NCI-H2107 treated with DMSO at 0.1 percent for 48 hours (cell line): ENCODE measurements at regions not wholly inside any gene's neighbourhood (a gene's known extent, or its start where the extent isn't known, plus 50 kb on each side); places are given as distances from the start of the nearest gene placed in this dataset.
"Not testable (repeated sequence)": the region's sequence is repeated elsewhere in the genome, so short reads cannot be mapped to it uniquely, and the experiment has no call there.

Source experiments
- DNase-seq: peaks from one replicate; lab custom pipeline; 2025; ENCODE audit not compliant: unreplicated experiment; lab: John Stamatoyannopoulos, UW

- DNase-seq = no peak
These were observed 589.9 kb downstream of the DNAH5 start for GRCh38 chr5:13354611-13355010.

- no peak for DNase-seq
These were observed 593.7 kb downstream of the DNAH5 start for GRCh38 chr5:13350767-13351166.

GRCh38 chr5:13348568-13348967 is 595.9 kb downstream of the DNAH5 start:
- DNase-seq = no peak

- no peak for DNase-seq
These were observed 598.1 kb downstream of the DNAH5 start for GRCh38 chr5:13346401-13346800.

GRCh38 chr5:13339093-13339492 is 605.4 kb downstream of the DNAH5 start:
- DNase-seq = no peak

- not testable (repeated sequence) for DNase-seq
These were observed 609.5 kb downstream of the DNAH5 start for GRCh38 chr5:13335026-13335425.

- DNase-seq = no peak
These were observed 612.9 kb downstream of the DNAH5 start for GRCh38 chr5:13331585-13331984.

- no peak for DNase-seq
These were observed 616.2 kb downstream of the DNAH5 start for GRCh38 chr5:13328316-13328715.

GRCh38 chr5:13325765-13326164 is 618.7 kb downstream of the DNAH5 start:
- DNase-seq = no peak

GRCh38 chr5:13322769-13323168 is 621.7 kb downstream of the DNAH5 start:
- DNase-seq = no peak

- DNase-seq = no peak
These were observed 626.8 kb downstream of the DNAH5 start for GRCh38 chr5:13317654-13318053.

- no peak for DNase-seq
These were observed 628.3 kb downstream of the DNAH5 start for GRCh38 chr5:13316176-13316575.

- no peak for DNase-seq
These were observed 637.0 kb downstream of the DNAH5 start for GRCh38 chr5:13307480-13307879.

- no peak for DNase-seq
These were observed 641.0 kb downstream of the DNAH5 start for GRCh38 chr5:13303445-13303844.

- DNase-seq = no peak
These were observed 665.7 kb downstream of the DNAH5 start for GRCh38 chr5:13278811-13279210.

GRCh38 chr5:13278148-13278547 is 666.3 kb downstream of the DNAH5 start:
- DNase-seq = no peak

- DNase-seq = no peak
These were observed 668.3 kb downstream of the DNAH5 start for GRCh38 chr5:13276156-13276555.

GRCh38 chr5:13263701-13264100 is 680.8 kb downstream of the DNAH5 start:
- DNase-seq = no peak

GRCh38 chr5:13253111-13253510 is 691.4 kb downstream of the DNAH5 start:
- no peak for DNase-seq

GRCh38 chr5:13252699-13253098 is 691.8 kb downstream of the DNAH5 start:
- DNase-seq = no peak

GRCh38 chr5:13251623-13252376 is 692.7 kb downstream of the DNAH5 start:
- DNase-seq = no peak

GRCh38 chr5:13250464-13251291 is 693.8 kb downstream of the DNAH5 start:
- DNase-seq = no peak
